RCC 7860 (cell line): ENCODE measurements at regions not wholly inside any gene's neighbourhood (a gene's known extent, or its start where the extent isn't known, plus 50 kb on each side); places are given as distances from the start of the nearest gene placed in this dataset.

Source experiments
- DNase-seq: peaks from one replicate; pipeline ENCODE4 v3.0.0-alpha.2; 2015; ENCODE audit warnings: low spot score
- FAIRE-seq: peaks from 2 replicates; lab custom pipeline; 2012; peaks lifted over from hg19 to GRCh38; lab: Jason Lieb, UNC

DNA sequence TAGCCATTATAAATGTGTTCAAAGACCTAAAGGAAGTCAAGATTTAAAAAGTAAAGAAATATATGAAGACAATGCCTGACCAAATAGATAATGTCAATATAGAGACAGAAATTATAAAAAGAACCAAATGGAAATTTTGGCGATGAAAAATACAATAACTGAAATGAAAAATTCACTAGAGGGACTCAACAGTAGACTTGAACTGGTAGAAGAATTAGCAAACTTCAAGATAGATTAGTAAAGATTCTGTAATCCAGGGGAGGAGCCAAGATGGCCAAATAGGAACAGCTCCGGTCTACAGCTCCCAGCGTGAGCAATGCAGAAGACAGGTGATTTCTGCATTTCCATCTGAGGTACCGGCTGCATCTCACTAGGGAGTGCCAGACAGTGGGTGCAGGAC lies 433.2 kb downstream of the HINT1 start:
- DNase-seq (no peak), FAIRE-seq (no peak)

DNA sequence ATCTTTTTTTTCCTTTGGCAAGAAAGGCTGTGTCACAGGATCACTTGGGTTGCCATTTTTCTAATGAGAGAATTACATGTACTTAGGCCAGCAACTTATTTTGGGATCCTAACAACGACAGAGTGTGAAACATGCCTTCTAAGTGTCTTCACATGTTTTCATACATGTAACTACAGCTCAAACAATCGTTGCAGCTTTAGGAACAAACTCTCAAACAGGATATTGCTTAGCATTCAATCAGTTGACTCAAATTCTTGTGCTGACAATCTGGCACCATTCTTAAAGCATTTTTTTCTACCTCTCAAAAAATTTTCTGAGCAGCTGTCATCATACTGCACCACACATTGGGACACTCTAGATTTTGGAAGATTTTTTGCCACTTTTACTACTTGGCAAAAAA lies 435.5 kb downstream of the HINT1 start:
- DNase-seq (no peak), FAIRE-seq (no peak)

DNA sequence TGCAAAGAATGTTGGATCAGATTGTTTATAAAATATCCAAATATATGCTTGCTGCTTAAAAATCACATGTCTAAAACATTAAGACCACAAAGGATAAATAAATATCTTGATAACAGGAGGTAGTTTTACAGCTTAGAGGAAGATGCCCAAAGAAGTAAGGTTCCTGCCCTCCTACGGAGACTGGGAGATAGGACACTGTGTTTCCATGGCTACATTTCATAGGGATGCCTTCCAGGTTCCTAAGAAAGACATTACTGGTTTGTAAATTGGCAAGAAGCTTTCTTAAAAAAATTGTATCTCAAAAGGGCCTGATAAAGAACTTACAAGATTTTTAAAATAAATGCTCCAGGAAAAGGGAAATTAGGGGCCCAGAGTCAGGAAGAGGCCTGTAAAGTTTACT lies 437.2 kb downstream of the HINT1 start:
- DNase-seq (no peak), FAIRE-seq (no peak)

DNA sequence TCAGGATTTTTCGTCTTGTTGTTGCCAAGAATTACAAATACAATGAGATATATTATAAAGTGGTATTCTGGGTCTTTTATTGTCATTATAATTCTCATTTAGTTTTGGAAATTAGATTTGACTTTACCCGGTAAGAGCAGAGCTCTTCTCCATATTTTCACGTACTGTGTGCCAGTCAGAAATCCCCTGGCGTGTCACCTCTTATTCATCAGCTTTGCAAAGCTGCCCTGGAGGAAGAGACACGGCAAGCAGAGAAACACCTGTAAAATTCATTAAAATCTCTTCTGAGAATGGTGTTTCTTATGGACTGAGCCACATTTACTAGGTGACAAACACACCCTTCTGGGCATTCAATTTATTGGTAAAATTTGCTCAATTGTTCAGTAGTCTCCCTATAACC lies 440.4 kb downstream of the HINT1 start:
- DNase-seq (no peak), FAIRE-seq (no peak)

DNA sequence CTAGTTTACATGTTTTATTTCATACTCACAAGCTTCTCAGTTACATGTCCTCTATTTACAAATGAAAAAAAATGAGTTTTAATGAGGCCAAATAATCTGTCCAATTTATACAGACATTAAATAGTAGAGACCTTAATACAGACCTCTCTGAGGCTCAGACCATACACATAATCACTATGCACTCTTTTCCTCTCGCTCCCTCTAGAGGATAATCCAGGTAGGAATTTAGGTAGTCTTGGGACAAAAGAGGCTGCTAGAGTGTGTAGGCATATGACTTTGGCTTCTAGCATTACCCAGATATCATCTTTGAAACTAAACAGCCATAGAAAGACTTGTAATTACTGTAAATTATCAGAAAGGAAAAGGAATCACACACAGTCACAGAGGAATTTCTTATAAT lies 444.7 kb downstream of the HINT1 start:
- FAIRE-seq (peak; percentile 65), DNase-seq (peak; percentile 51)

DNA sequence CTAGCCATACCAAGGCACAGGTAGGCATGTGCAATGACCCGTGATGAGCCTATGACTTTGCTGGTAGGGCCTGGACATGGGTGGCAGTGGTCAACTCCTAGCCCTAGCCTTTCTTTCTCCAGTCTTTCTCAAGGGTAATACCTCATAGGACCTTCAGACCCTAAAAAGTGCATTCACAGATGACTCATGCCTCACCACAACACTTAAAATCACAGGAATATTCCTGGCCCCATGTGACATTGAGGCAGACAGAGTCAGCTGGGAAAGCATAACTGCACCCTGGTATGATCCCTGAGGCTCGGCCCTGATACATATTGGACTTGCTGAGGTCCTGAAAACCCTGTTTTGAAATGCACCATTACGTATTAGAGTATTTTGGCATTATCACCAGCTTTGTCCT lies 449.5 kb downstream of the HINT1 start:
- DNase-seq (no peak), FAIRE-seq (no peak)

DNA sequence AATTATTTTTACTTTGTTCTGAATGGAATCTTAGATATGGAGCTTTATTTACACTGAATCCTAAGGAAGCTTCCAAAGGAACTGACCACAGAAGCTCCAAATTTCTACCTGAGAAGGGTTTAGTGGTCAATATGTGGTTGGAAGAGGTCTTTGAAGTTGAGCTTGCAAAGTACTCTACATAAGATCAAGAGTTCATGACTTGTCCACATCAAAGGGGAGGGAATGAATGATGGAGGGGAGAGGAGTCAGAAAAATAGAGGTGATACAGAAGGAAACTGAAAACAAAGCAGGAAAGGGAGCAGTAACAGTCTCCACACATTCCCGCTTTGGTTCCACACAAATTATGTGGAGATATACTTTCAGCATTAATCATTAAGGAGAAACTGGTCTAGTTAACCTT lies 450.9 kb downstream of the HINT1 start:
- DNase-seq, result no peak
- FAIRE-seq, result no peak

DNA sequence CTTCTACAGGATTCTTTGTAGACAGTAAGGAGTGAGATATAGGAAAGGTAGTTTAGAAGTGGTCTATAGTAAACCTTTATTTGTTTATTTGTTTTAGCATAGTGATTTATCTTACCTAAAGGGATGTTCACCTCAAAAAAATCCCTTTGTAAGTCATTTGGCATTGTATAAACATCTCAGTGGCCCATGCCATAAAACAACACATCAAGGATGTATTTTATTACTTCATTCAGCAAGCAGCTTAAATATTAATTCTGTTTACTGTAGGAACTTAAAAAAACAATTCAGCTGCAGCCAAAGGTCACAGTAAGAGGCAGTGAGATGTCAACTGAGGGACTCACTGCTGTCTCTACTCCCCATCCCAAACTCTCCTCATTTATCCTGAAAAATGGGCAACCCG lies 452.7 kb downstream of the HINT1 start:
- DNase-seq (no peak), FAIRE-seq (no peak)

DNA sequence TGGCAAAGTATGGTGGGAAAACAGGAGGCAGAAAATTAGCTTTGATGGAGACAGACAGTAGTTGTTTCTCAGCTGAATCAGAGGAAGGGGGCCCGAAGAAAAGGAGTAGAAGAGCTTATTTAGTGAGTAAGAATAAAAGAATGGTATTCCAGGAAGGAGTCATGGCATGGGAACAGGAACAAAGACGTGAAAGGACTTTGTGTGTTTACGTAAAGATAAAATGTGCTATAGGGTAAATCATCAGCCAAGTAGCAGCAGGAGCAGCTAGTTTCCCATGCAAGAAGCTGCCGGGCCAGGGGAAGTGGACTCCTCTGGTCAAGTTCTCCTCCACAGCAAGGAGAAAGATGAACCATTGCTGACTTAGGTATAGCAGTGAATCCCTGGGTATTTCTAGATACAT lies 454.5 kb downstream of the HINT1 start:
- no peak for FAIRE-seq
- peak; percentile 43 for DNase-seq

DNA sequence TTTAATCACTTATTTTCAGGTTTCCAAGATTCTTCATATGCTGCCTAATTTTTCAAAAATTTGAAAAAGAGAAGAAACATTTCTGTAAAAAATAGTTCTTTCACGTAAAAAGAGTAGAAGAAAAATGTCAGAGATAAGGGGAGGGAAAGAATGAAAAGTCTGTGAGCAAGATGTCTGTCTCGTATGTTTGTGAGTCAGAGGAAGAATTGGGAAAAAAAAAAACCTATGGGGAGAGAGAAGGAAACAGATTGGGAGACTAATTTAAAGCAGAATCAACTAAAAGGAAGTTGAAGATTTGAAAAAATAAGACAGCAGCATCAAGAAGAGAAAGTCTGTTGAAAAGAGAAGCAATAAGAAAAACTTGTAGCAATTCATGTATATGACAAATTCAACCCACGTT lies 456.3 kb downstream of the HINT1 start:
- FAIRE-seq (no peak), DNase-seq (no peak)

DNA sequence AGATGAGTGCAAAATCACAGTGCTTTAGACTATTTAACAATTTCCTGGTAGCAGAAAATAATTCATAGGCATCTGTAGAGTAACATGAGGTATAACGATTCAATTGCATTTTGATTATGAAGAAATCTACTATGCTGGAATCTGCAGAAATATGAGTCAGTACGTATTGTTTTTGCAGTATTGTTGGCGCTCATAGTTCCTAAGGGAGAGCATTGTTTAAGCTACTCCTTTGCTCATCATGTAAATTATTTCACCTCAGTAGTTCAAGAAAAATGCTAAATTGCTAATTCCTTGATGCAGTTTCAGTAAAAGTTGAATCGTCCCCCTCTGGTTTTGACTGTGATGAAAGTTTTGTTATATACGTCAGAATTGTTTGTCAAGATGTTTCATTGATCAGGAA lies 458.4 kb downstream of the HINT1 start:
- DNase-seq, result no peak
- no peak for FAIRE-seq

DNA sequence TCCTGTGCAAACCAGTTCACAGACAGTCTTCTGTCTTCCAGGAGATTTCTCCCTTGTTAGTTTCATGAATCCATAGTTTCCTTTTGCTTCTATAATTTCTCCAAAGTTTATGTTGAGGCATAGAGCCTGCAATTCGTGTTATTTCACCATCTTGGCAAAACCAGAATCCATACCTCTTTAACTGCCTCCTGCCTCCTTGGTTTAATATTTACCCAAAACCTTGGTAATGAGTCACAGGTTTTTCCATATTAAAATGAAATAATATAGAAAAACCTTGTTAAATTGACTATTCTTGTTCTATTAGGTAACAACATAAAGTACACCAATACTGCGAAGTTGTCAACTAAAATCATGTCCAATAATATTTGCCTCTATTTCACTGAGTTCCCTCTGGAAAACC lies 459.7 kb downstream of the HINT1 start:
- DNase-seq, result no peak
- no peak for FAIRE-seq

DNA sequence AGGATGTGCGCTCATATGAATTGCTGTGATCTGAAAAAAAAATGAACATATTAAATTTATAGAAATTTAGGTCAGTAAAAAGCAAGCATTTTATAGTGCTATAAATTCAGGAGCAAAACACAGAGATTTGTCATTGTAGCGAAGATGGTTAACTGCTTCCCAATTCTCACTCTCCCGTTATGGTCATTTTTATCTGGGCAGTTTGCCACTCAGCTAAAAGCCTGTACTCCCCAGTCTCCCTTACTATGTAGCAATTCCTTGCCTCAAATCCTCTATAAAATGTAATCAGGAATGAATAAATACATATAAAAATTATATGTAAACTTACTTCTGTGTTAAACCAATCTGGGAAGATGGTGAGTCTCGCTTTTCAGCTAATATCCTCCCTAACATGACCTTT lies 471.5 kb downstream of the HINT1 start:
- FAIRE-seq, result no peak
- no peak for DNase-seq

DNA sequence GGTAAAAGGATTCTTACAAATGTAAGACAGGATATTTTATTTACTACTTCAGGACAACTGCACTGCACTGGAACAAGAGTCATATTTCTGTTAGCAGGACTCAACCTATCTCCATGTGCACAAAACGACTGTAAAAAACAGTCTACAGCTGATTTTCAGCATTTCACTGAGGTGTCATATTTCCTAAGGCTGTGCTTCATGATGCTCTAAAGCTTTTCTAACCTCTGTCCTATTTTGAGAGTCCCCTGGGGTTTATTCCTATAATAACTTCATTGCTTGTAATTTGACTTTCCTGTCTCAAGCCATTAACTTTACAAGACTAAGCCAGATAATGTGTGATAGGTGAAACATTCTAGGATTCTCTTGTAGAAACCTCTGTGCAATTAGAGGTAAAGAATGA lies 472.3 kb downstream of the HINT1 start:
- no peak for FAIRE-seq
- DNase-seq, result no peak

DNA sequence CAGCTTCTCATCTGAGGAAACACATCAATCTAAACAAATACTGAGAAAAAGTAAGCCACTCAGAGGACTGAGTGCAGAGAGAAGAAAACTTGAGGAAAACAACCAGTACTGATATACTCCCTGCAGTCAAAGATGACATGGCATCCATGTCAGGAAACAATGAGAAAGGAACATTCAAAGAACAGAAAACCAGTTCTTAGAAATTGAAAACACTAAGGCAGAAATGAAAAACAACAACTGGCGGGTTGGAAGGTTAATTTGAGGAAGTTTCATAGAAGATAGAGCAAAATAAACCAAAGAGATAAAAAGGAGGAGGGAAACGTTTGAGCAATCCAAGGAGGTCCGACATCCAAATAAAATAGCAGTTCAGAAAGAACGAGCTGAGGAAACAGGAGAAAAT lies 475.2 kb downstream of the HINT1 start:
- FAIRE-seq, result no peak
- DNase-seq, result no peak

DNA sequence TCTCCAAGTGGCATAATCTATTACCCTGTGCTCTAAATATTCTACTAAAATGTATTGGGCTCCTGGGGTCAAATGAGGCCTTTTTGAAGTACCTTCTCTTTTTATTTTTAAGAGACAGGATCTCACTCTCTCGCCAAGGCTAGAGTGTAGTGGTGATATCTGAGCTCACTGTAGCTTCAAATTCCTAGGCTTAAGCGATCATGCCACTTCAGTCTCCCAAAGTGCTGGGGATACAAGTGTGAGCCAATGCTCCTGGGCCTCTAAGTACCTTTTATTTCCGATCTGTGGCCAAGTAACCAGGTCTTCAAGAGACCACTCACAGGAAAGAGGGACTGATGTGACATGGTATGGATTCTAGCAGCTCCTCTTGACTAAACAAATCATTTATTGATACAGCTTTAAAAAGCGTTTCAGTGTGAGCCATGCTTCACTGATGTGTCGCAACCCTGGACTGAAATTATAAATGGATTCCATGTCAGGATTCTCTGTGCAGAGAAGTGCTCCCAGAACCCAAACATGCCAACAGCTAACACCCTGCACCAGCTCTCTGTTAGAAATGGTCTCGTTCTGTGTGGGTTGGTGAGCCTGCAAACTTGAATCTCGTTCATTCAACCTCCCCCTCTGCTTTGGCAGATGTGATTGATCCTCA lies 477.8 kb downstream of the HINT1 start:
- FAIRE-seq (no peak), DNase-seq (no peak)

DNA sequence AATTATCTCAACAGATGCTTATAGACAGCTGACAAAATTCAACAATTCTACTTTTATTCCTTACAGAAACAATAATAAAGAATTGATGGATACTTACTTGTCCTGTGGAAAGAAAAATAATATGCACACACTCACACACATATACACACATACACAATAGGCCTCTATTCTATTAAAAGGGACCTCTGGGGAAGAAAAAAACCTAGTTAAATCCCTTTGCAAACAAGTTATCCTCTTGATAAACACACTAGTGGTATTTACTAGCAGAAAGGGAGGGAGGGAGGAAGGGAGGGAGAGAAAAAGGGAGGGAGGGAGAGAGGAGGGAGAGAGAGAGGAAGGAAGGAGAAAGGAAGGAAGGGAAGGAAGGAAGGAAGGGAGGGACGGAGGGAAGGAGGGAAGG lies 486.4 kb downstream of the HINT1 start:
- FAIRE-seq (no peak), DNase-seq (no peak)

DNA sequence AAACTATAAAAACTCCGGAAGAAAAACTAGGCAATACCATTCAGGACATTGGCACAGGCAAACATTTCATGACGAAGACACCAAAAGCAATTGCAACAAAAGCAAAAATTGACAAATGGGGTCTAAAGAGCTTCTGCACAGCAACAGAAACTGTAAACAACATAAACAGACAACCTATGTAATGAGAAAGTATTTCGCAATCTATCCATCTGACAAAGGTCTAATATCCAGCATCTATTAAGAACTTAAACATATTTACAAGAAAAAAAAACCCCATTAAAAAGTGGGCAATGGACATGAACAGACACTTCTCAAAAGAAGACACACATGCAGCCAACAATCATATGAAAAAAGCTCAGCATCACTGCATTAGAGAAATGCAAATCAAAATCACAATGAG lies 498.6 kb downstream of the HINT1 start:
- no peak for DNase-seq
- FAIRE-seq, result no peak

DNA sequence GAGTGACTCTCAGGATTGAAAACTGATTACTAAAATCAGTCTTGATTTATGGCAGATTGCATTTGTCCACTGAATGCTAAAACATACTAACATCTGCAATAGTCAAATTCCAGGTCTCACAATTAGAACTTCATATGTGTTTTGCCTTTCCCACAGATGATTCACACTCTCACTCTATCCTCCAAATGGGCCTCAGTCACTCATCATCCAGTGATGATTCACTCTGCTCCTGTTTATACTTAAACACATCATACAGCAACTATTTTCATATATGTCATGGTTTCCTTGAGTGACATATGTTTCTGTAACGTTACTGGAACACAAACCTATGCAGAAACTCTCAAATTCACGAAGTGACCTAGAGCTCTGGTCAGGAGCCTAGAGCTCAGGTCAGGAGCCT lies 512.9 kb downstream of the HINT1 start:
- FAIRE-seq (no peak), DNase-seq (peak; percentile 40)

DNA sequence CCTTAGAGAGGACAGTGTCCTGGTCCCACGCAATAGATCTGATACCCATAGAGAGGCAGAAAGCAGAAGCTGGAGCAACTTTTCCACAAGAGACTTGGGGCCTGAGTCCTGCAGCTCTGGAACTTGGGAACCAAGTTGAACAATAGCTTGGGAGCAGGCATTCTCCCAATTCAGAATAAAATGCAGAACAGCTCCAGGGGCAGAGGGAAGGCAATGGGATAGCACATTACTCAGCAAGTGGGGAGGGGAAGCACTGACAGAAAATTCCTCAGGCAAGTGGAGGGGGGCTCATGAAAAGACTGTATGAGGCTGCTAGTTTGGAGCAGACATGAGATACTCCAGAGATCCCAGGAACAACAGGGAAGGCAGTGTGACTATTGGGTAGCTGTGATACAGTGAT lies 513.6 kb downstream of the HINT1 start:
- DNase-seq (no peak), FAIRE-seq (no peak)

DNA sequence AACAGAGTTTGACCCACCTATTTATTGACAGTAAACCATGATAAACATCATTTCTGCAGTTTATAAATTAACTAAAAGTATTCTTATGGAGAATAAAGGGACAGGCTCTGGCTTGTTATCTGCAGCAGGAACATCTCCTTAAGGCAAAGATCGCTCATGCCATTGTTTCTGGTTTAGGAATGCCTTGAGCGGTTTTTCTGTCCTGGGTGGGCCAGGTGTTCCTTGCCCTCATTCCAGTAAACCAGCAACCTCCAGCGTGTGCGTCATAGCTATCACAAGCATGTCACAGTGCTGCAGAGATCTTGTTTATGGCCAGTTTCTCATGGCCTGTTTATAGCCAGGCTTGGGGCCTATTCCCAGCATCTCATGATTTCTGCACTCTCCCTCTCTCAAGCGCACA lies 521.7 kb downstream of the HINT1 start:
- DNase-seq, result no peak
- FAIRE-seq, result no peak

DNA sequence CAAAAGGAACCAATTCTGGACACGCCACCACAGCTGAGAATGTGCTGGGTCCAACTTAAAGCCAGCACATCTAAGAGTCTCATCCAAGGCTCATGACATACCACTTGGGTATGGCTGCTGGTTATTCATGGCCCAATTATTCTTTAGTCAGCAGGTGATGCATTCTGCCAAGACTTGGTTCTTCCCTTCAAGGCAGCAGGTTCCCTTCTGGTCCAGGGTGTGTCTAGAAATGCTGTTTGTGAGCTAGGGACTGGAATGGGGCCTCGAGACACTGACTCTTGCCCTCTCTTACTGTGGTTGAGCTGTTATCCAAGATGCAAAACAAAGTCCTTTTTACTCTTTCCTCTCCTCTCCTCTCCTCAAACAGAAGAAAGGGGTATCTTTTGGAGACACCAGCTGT lies 522.6 kb downstream of the HINT1 start:
- FAIRE-seq (no peak), DNase-seq (no peak)

DNA sequence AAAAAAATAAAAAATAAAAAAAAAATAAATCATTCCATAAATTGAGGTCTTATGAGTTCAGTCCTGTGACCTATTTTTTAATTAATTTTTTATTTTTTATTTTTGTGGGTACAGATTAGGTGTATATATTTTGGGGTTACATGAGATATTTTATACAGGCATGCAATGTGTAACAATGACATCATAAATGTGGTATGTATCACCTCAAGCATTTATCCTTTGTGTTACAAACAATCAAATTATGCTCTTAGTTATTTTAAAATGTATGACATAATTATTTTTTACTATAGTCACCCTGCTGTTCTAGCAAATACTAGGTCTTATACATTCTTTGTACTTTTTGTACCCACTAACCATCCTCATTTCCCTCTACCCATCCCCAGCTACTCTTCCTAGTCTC lies 537.9 kb downstream of the HINT1 start:
- DNase-seq (no peak), FAIRE-seq (no peak)

DNA sequence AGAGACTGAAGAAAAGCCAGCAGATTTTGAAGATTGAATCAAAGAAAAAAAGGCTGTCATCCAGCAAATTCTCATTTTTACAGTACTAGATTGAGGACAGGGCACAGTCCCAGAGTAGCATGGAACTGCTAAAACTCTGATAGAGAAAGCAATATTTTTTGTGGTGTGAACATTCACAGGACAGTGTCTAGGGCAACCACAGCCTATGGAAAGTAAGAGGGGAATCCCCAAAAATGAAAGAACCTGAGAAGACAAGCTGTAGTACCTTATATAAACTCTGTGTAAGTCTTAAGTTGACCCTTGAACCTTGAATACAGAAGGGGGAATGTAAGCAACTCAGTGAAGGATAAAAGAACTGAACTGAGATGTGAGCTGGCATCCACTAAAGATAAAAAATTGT lies 540.3 kb downstream of the HINT1 start:
- no peak for DNase-seq
- no peak for FAIRE-seq
